CD14-positive monocyte (primary cell): ENCODE measurements at regions not wholly inside any gene's neighbourhood (a gene's known extent, or its start where the extent isn't known, plus 50 kb on each side); places are given as distances from the start of the nearest gene placed in this dataset.

Source experiments
- DNase-seq, 3 donors: peaks; one replicate each; pipeline ENCODE4 v3.0.0-alpha.2; 2011 to 2022
- H2AFZ ChIP-seq: 2 replicates; pipeline ENCODE4 v1.6.0; 2012; ENCODE audit warnings: mild to moderate bottlenecking, low read depth, low read length, inconsistent platforms; ENCODE audit not compliant: insufficient read depth, poor library complexity, severe bottlenecking
- H3K27ac ChIP-seq, 2 donors: 1 replicate in 1 of 2; 2 replicates in 1 of 2; pipeline ENCODE4 v1.5.1; 2012 to 2013; ENCODE audit warnings: low read length in 2 of 2, control low read depth in 1 of 2, inconsistent platforms in 1 of 2, low read depth in 1 of 2, mild to moderate bottlenecking in 1 of 2
- H3K27me3 ChIP-seq, 2 donors: one replicate each; pipeline versions ENCODE4 v1.6.0 to v1.6.1; 2011 to 2013; ENCODE audit warnings: low read length in 2 of 2; ENCODE audit not compliant: control insufficient read depth in 2 of 2, insufficient read depth in 2 of 2
- H3K36me3 ChIP-seq, 2 donors: replicated peaks in 1 of 2; 1 replicate in 1 of 2; 2 replicates in 1 of 2; pipeline versions ENCODE4 v1.5.1 to v1.6.1; 2012 to 2013; ENCODE audit warnings: low read length in 2 of 2, control low read depth in 1 of 2, inconsistent platforms in 1 of 2, mild to moderate bottlenecking in 1 of 2; ENCODE audit not compliant: insufficient read depth in 2 of 2, control insufficient read depth in 1 of 2
- H3K4me1 ChIP-seq, 2 donors: 1 replicate in 1 of 2; 2 replicates in 1 of 2; pipeline versions ENCODE4 v1.5.1 to v1.6.1; 2012 to 2013; ENCODE audit warnings: low read length in 2 of 2, control low read depth in 1 of 2, inconsistent platforms in 1 of 2, mild to moderate bottlenecking in 1 of 2, moderate library complexity in 1 of 2; ENCODE audit not compliant: insufficient read depth in 2 of 2, control insufficient read depth in 1 of 2
- H3K4me2 ChIP-seq: replicated peaks from 2 replicates; pipeline ENCODE3; 2012; ENCODE audit warnings: low read length, moderate library complexity, mild to moderate bottlenecking; ENCODE audit not compliant: poor library complexity, severe bottlenecking; ENCODE audit errors: extremely low read depth
- H3K4me3 ChIP-seq, 3 experiments: fragments of 200-600 bp in 1 of 3; sonication (generic) in 1 of 3; replicated peaks in 1 of 3; 1 replicate in 2 of 3; 2 replicates in 1 of 3; pipeline ENCODE4 v1.5.1; 2011 to 2013; ENCODE audit warnings: low read length in 3 of 3, mild to moderate bottlenecking in 3 of 3, control low read depth in 2 of 3, low read depth in 2 of 3, inconsistent platforms in 1 of 3, moderate library complexity in 1 of 3
- H3K79me2 ChIP-seq: 2 replicates; pipeline ENCODE4 v1.6.0; 2012; ENCODE audit warnings: mild to moderate bottlenecking, control low read depth, inconsistent platforms, low read length, moderate library complexity; ENCODE audit not compliant: insufficient read depth
- H3K9ac ChIP-seq: 2 replicates; pipeline ENCODE4 v1.6.0; 2017; ENCODE audit warnings: low read length, mild to moderate bottlenecking; ENCODE audit not compliant: insufficient read depth, poor library complexity, severe bottlenecking
- H3K9me3 ChIP-seq, 2 donors: replicated peaks in 1 of 2; 1 replicate in 1 of 2; 2 replicates in 1 of 2; pipeline versions ENCODE4 v1.5.1 to v1.6.1; 2012 to 2013; ENCODE audit warnings: low read length in 2 of 2, control low read depth in 1 of 2; ENCODE audit not compliant: control insufficient read depth in 1 of 2, insufficient read depth in 1 of 2
- H4K20me1 ChIP-seq: 2 replicates; pipeline ENCODE4 v1.6.0; 2012; ENCODE audit warnings: mild to moderate bottlenecking, low read length, control low read depth, moderate library complexity; ENCODE audit not compliant: insufficient read depth
- H3K27ac Mint-ChIP-seq, 7 donors: one replicate each; pipeline ENCODE4 v1.8.0; 2020; ENCODE audit warnings: mild to moderate bottlenecking in 7 of 7, mixed read lengths in 7 of 7, moderate library complexity in 6 of 7, inconsistent platforms in 2 of 7
- H3K27me3 Mint-ChIP-seq, 3 donors: one replicate each; pipeline ENCODE4 v1.8.0; 2021 to 2022; ENCODE audit warnings: low read depth in 3 of 3, mild to moderate bottlenecking in 3 of 3, mixed read lengths in 3 of 3, moderate library complexity in 3 of 3, inconsistent platforms in 1 of 3
- H3K36me3 Mint-ChIP-seq, 2 donors: one replicate each; pipeline ENCODE4 v1.8.0; 2020; ENCODE audit warnings: mixed read lengths in 2 of 2, inconsistent platforms in 1 of 2, mild to moderate bottlenecking in 1 of 2
- H3K4me1 Mint-ChIP-seq: one replicate; pipeline ENCODE4 v1.8.0; 2020; ENCODE audit warnings: mild to moderate bottlenecking, mixed read lengths
- H3K4me3 Mint-ChIP-seq, 2 donors: one replicate each; pipeline ENCODE4 v1.8.0; 2020; ENCODE audit warnings: mild to moderate bottlenecking in 2 of 2, mixed read lengths in 2 of 2, moderate library complexity in 1 of 2
- H3K9me3 Mint-ChIP-seq, 7 donors: one replicate each; pipeline ENCODE4 v1.8.0; 2020 to 2022; ENCODE audit warnings: mixed read lengths in 7 of 7, mild to moderate bottlenecking in 6 of 7, moderate library complexity in 6 of 7, inconsistent platforms in 2 of 7
- WGBS: methylation state at CpG from one replicate; pipeline ENCODE4 v1.1.5; 2013; ENCODE audit warnings: missing lambda C conversion rate; ENCODE audit not compliant: insufficient coverage; 5-methylcytosine and 5-hydroxymethylcytosine counted together
- intact Hi-C, 2 donors: fragments of 100-400 bp; cut with micrococcal nuclease; formaldehyde crosslinking; loops; one replicate each; pipeline versions ENCODE4 v1.15.0 to v1.15.1; 2023
- TF ChIP-seq, protein P1 (sequence below): fragments of 200-600 bp; IDR thresholded peaks from one replicate; pipeline ENCODE4 v1.8.0; 2022; ENCODE audit warnings: antibody characterized with exemption, mild to moderate bottlenecking

DNA sequence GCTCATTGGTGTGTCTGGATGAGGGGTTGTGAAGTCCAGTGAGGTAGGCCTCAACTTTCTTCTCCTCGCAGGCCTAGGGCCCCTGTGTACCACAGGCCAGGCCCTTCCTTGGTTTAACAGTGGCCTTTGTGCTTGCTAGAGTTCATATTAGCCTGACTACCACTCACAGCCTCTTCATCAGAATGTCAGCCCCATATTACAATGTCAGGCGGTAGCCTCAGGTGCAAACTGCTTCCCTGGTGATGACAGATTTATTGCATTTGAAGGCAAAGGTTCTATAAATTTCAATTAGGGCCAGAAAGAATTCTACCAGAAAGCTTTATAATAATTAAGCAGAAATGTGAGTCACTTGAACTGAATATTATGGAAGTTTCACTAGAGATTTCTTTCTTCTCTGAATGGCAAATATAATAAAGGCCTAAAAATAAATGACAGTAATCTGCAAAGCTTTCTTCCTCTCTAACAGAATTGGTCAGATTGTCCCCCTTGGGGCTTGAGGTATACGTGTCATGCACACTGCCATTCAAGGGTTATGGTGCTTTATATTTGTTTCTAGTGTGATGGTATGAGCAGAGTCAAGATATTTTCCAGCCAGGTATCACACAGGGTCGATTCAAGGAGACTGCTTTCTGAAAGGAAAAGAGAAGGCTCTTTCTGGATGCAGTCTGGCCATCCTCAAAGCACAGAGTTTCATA lies 210.3 kb downstream of the CWF19L2 start:
- H3K27ac ChIP-seq, result no peak overlapping the region
- 92% methylated on average over 2 of the region's 4 CpGs for WGBS
- H2AFZ ChIP-seq, result no peak overlapping the region
- no peak for DNase-seq
- H3K4me1 ChIP-seq, result no peaks in the 10 kb centered on the region
- Mint-ChIP-seq H3K27me3 (no peaks in the 10 kb centered on the region), H3K4me3 (no peak overlapping the region), H3K27ac (no peak overlapping the region), H3K36me3 (no peaks in the 10 kb centered on the region), H3K9me3 (peaks cover 0 to 8% (median 3%) of the 10 kb centered on the region in 7 donors), H3K4me1 (no peaks in the 10 kb centered on the region)
- no peaks in the 10 kb centered on the region for H4K20me1 ChIP-seq
- no peak overlapping the region for H3K4me2 ChIP-seq
- no peak overlapping the region for H3K9ac ChIP-seq
- TF ChIP-seq, protein P1, sequence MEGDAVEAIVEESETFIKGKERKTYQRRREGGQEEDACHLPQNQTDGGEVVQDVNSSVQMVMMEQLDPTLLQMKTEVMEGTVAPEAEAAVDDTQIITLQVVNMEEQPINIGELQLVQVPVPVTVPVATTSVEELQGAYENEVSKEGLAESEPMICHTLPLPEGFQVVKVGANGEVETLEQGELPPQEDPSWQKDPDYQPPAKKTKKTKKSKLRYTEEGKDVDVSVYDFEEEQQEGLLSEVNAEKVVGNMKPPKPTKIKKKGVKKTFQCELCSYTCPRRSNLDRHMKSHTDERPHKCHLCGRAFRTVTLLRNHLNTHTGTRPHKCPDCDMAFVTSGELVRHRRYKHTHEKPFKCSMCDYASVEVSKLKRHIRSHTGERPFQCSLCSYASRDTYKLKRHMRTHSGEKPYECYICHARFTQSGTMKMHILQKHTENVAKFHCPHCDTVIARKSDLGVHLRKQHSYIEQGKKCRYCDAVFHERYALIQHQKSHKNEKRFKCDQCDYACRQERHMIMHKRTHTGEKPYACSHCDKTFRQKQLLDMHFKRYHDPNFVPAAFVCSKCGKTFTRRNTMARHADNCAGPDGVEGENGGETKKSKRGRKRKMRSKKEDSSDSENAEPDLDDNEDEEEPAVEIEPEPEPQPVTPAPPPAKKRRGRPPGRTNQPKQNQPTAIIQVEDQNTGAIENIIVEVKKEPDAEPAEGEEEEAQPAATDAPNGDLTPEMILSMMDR, result no peak
- no peaks in the 10 kb centered on the region for H3K27me3 ChIP-seq
- peaks cover 5 to 8% of the 10 kb centered on the region in 2 donors for H3K9me3 ChIP-seq
- no peak overlapping the region for H3K4me3 ChIP-seq
- H3K36me3 ChIP-seq, result no peaks in the 10 kb centered on the region
- intact Hi-C loops, result no loop called here
- no peaks in the 10 kb centered on the region for H3K79me2 ChIP-seq

DNA sequence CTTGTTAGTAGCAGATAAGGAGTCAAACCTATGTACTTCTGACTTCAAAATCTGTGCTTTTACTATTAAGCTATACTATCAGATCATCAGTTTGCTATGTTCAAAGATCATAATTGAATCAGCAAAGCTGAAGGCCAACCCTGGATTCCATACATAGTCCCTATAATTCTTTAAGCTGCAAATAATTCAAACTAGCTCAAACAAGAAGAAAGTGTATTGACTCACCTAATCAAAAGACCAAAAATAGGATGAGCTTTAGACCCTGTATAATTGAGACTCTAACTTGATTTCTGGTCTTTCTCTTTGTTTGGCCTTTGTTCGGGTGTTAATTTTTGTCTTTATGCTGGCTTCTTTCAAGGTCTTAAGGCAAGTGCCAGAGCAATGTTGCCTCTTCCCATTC lies 213.7 kb downstream of the CWF19L2 start:
- no peak overlapping the region for H3K4me3 Mint-ChIP-seq
- no peak for DNase-seq
- H3K9me3 Mint-ChIP-seq, result peaks cover 4 to 19% (median 7%) of the 10 kb centered on the region in 7 donors
- H3K27ac Mint-ChIP-seq, result no peak overlapping the region
- Histone ChIP-seq H3K9me3 (peaks cover 1 to 2% of the 10 kb centered on the region in 2 donors), H3K79me2 (no peaks in the 10 kb centered on the region), H3K9ac (no peak overlapping the region), H3K4me2 (no peak overlapping the region), H4K20me1 (no peaks in the 10 kb centered on the region), H3K4me3 (no peak overlapping the region), H3K4me1 (no peaks in the 10 kb centered on the region), H3K27ac (no peak overlapping the region), H3K27me3 (no peaks in the 10 kb centered on the region), H3K36me3 (no peaks in the 10 kb centered on the region), H2AFZ (no peak overlapping the region)
- WGBS, result no CpG with 5 or more reads among the region's 1 CpG
- TF ChIP-seq, protein P1, result no peak
- no peaks in the 10 kb centered on the region for H3K4me1 Mint-ChIP-seq
- intact Hi-C loops, result no loop called here
- no peaks in the 10 kb centered on the region for H3K36me3 Mint-ChIP-seq
- H3K27me3 Mint-ChIP-seq, result no peaks in the 10 kb centered on the region
